ENCODE measurements at regions not wholly inside any gene's neighbourhood (a gene's known extent, or its start where the extent isn't known, plus 50 kb on each side); places are given as distances from the start of the nearest gene placed in this dataset.
"Not testable (repeated sequence)": the region's sequence is repeated elsewhere in the genome, so short reads cannot be mapped to it uniquely, and the experiment has no call there.

DNA sequence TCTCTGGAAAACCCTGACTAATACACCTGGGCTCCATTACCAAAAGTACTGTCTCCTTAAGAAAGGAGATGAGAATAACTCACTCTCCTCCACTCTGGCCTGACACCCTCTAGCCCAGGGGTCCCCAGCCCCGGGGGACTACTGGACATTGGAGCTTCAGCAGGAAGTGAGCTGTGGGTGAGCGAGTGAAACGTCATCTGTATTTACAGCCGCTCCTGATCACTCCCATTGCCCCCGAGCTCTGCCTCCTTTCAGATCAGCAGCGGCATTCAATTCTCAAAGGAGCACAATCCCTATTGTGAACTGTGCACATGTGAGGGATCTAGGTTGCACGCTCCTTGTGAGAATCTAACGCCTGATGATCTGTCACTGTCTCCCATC lies 126.3 kb upstream of the TNRC6C start:
- no peak for DNase-seq

DNA sequence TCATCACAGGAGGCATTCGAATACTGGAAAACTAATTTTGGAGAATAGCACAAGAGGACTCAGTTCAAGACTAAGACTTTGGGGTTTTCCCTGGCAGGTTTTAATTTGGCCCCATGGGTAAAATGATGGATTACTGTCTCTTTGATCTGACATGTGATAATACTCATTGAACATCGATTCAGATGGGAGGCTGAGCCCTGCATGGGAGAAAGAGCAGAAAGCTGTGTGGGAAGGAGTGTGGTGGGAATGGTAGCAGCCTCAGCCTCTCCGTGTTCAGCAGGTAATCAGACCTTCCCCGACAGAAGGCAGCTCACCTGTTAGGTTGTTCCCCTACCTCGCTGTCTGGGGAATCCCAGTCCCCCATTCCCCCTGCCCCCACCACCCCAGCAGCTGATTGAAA lies 124.7 kb upstream of the TNRC6C start:
- DNase-seq: no peak

DNA sequence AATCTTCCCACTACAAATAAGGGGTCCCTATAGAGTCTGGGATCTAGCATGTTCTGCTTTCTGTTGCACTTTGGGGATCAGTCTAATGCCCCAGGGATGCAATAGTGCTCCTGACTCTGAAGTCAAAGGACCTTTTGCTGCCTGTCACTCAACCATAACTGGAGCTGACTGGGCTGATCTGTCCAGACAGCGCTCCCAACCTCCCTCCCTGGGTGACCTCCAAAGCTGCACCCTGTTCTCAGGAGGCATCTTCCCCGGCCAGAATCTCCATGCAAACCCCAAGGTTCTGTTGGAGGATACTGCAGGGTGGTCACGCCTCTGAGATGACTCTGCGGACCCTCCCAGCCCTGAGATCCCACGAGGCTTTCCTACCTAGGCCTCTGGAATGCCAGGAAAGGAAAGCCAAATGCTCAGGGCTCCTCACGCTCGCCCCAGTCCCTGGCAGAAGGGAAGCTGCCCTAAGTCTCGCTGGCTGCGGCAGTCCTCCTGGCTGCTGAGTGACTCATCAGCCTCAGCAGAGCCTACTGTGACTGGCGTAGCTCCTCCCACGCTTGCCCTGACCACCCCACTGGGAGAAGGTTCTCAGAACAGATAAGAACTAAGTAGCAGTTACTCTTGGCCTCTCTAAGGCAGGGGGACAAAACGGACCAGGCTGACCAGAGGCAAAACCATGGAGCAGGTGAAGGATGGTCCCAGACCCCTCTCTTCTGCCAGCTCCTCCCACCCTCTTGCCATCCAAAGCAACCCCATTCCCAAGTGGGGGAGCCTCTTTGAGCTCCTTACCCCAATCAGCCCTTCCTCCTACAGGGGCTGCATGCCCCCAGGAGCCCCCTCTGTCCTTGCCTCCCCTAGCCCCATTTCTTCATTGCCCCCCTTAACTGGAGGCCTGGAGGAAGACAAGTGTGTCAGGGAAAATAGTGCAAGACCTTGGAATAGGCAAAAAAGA lies 124.1 kb upstream of the TNRC6C start:
- no peak for DNase-seq

DNA sequence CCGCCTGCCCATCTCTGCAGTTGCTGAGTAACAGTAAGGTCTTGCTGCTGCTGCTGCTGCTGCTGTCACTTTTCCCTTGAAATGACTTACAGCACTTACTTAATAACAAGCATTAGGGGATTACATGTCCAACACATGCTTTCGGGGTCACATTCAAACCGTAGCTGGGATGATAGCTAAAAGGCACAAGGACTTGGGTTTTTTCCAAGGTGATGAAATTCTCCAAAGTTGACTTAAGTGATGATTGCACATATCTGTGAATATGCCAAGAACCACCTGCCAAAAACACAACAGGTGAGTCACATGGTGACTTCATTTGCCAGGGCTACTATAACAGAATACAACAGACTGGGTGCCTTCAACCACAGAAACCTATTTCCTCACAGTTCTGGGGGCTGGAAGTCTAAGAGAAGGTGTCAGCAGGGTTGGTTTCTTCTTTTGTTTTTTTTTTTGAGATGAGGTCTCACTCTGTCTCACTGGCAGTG lies 121.9 kb upstream of the TNRC6C start:
- no peak for DNase-seq

DNA sequence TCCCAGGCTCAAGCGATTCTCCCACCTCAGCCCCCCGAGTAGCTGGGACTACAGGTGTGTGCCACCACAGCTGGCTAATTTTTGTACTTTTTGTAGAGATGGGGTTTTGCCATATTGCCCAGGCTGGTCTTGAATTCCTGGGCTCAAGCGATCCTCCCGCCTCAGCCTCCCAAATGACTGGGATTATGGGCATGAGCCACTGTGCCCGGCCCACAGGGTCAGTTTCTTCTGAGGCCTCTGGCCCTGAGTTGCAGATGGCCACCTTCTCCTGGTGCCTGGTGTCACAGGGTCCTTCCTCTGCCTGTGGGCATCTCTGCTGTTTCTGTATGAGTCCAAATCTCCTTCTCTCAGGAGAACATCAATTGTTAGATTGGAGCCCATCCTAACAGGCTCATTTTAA lies 121.4 kb upstream of the TNRC6C start:
- DNase-seq: not testable (repeated sequence)

DNA sequence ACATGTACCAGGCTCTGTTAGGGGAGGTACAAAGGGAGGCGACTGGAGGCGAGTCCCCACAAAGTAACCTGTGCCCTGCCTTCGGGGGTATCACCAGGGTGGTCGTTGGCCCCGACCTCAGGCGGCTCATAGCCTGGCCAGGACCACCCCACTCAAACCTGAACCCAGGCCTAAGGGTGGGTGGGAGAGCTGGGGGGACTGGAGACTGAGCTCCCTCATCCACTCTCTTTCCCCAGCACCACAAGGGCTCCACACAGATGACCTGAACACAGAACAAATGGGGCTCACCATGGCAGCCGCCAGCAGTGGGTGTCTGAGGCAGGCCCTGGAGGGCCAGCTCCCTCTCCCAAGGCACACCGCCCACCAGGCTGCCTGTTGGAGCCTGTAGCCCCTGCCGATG lies 120.6 kb upstream of the TNRC6C start:
- DNase-seq: no peak

DNA sequence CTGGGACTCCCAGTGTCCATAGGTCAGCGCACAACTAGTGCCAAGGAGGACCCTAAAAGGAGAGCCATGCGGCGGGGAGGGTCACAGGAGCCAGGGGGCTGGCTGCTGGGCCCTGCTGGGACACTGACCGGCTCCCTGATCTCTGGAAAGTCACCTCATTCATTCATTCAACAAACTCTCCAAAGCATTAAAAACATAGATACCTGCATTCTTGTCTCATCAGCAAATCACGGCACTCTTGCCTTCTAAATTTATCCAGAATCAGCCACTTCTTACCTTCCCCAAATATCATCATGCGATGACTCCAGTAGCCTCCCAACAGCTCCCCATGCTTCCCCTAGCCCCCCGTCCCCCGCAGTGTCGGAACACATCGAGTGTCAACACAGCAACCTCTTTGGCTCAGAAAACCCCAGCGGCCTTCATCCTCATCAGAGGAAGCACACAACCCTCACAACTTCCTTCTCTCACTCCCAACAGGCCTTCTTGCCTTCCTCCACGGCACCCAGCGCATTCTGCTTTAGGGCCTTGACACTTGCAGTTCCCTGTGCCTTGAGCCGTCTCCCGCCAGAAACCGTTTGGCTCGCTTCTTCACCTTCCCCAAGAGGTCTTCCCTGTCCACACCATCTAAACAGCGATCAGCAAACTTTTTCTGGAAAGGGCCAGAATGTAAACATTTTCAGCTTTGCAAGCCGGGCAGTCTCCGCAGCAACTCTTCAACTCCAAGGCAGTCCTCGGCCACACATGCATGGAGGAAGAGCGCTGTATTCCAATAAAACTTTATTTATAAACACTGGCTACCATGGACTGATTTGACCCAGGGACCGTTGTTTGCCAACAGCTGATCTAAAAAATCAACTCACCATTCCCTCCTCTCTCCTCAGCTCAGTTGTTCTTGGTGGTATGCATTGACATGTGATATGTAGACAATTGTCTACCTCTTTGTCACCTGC lies 119.5 kb upstream of the TNRC6C start:
- no peak for DNase-seq

DNA sequence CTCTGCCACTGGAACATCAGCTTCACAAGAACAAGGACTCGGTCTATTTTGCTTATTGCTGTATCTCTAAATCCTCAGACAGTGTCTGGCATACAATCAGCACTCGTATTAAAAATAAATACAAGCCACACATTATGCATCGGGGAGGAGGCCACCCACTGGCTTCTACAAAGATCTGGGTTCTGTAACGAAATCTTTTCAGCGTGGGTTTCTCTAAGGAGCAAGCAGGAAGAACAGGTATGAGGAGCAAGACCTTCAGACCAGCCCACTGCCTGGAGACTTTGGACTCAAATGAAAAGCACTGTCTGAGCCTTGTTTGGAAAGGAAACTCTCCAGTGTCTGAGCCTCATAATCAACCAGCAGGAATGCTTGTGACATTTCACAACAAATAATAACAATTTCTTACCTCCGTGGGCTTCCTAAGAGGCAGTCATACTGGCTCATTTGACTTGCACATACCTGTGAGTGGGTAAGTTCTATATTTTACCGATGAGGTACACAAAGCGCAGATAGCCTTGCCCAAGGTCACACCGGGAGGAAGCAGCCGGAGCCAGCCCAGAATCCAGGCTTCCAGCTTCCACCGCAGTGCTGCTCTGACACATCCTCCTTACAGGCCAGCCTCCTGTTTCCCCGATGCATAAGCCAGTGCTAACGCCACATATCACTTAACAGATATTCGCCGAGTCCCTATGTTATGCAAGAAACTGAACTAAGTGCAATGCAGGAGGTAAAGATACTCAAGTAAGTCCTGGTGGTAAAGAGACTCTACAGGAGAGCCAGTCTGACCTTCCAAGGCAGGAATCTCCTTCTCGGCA lies 118.6 kb upstream of the TNRC6C start:
- no peak for DNase-seq

DNA sequence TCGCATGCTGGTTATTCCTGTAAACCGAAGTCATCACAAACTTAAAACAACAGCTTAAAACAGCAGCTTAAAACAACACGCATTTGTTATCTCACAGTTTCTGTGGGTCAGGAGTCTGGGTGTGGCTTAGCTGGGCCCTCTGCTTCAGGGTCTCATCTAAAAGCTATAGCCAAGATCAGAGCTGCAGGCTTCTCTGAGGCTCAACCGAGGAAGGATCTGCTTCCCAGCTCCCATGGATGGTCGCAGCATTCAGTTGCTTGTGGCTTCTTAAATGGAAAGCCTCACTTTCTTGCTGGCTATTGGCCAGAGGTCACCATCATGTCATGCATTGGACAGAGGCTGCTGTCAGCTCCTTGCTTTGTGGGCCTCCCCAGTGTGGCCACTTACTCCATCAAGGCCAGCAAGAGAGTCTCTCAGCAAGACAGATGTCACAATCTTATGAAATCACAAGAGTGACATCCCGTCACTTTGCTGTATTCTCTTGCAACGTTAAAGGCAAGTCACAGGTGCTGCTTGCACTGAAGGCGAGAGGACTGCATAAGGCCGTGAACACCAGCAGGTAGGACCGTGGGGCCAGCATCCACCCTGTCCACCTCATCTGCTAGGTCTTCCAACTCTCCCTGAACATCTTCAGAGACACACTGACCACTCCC lies 117.9 kb upstream of the TNRC6C start:
- DNase-seq: no peak

DNA sequence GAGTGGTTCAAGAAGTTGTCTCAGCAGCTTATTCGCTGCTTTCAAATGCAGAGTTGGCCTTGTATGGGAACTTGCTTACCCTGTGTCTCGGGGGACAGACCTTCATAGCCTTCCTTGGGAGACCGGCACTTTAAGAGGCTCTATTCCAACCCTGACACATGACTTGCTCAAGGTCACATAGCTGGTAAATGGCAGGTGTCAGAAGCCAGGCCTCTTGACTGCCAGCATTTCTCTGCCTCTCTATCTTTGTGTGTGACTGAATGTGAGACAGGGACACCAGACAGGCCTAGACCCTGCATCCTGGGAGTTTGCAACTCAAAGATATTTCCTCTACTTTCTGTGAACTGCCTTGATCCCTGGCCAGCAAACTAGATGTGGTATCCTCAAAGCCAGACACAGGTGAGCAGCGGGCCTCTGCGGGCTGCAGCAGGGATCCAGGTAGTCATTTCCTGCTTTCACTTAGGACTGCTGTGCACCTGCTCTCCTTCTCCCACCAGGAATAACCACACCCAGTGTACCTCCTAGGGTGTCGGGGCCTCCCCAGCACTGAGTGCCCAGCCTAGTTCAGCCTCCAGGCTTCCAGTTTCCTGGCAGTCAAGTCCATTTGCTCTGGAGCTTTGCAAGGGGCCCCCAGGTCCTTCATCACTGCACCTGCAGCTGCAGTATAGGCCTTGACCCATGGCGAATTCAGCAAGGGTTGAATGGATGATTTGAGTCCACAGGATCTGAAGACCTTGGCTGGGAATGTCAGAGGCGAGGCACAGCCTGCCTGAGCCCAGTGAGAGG lies 116.6 kb upstream of the TNRC6C start:
- no peak for DNase-seq

DNA sequence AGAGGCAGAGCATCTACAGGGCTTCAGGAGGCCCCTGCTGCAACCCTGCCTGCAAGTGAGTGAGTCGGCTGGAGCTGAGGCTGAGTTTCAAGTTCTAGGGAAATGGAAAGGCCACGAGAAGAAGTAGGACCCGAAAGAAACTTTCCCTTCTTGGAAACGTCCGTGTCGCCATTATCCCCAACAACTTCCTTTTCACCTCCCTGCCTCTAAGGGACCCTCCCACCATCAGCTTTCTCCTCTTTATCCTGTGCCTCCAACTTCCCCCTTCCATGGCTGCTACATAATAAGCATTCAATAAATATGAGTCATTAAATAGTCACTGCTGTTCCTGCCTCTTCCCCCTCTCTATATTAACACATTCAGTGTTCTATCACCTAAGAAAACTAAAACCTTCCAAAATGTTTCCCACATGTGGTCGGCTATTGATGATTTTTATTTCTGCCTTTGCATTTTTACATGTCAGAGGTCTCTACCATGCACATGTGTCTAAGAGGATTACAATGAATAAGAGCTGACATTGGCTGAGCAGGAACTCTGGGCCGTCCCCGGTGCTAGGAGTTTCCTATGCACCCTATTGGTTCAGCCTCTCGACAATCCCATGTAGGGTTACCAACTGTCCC lies 115.9 kb upstream of the TNRC6C start:
- DNase-seq: no peak

DNA sequence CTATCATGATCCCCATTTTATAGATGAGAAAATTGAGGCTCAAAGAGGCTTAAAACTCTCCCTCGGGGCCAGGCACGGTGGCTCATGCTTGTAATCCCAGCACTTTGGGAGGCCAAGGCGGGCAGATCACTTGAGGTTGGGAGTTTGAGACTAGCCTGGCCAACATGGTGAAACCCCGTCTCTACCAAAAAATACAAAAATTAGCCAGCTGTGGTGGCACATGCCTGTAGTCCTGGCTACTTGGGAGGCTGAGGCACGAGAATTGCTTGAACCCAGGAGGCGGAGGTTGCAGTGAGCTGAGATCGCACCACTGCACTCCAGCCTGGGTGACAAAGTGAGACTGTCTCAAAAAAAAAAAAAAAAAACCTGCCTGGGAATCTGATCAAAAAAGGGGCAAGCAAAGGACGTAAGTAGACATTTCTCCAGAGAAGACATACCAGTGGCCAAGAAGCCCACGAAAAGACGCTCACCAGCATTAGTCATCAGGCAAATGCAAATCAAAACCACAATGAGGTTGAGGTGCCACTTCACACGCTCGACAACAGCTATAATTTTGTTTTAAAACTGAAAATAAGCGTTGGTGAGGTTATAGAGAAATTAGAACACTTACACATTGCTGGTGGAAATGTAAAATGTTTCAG lies 115.1 kb upstream of the TNRC6C start:
- DNase-seq: not testable (repeated sequence)

DNA sequence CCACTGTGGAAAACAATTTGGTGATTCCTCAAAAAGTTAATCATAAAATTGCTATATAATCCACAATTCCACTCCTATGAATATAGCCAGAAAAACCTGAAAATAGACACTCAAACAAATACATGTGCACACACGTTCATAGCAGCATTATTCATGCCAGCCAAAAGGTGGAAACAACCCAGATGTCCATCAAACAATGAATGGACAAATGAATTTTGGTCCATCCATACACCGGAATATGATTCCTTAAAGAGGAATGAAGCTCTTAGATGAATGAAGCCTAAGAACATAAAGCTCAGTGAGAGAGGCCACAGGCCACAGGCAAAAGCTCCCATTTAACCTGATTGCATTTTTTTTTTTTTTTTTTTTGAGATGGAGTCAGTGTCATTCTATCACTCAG lies 114.6 kb upstream of the TNRC6C start:
- no peak for DNase-seq

DNA sequence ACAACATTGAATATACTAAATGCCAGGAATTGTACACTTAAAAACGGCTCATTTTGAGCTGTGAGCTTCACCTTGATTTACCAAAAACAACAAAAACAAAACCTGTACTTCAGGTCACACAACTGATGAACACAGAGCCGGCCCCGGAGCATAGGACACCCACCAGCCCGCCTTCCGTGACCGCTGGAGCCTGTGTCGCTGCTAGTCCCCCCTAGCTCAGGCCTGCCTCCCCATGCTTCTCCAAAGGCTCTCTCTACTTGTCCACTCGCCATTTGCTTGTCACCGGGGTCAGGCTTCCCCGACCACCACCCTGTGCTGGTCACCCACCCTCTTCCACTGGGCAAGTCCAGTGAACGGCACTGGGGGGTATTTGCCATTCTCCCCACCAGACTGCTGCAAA lies 113.8 kb upstream of the TNRC6C start:
- no peak for DNase-seq

DNA sequence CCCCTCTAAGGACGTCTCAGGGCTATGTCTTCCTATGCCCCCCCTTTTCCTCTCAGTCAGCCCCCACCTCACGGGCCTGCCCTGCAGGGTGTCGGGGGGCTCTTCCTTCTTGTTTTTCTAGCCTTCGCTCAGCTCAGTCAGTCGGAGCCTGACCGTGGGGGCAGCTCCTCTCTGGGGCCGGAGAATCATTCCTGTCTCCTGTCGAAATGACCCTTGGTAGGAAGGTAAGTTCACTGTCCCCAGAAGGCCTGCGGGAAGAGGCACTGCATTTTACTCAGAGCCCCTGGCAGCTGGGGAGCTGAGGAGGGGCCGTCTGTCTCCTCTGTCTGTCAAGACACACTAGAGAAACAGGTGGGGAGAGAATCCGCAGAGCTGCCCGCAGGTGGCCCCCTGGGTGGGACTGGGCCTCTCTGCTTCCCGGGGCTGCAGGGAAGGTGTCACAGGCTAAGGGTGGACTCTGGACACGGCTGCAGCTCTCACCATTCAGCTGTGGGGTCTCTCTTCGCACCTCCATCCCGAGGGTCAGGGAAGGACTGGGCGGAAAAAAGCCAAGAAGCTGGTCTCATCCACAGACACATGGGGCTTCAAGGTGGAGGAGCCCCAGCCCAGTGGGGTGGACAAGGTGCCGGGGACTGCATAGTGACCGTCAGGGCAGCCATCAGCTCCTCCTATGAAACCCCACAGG lies 112.8 kb upstream of the TNRC6C start:
- no peak for DNase-seq

DNA sequence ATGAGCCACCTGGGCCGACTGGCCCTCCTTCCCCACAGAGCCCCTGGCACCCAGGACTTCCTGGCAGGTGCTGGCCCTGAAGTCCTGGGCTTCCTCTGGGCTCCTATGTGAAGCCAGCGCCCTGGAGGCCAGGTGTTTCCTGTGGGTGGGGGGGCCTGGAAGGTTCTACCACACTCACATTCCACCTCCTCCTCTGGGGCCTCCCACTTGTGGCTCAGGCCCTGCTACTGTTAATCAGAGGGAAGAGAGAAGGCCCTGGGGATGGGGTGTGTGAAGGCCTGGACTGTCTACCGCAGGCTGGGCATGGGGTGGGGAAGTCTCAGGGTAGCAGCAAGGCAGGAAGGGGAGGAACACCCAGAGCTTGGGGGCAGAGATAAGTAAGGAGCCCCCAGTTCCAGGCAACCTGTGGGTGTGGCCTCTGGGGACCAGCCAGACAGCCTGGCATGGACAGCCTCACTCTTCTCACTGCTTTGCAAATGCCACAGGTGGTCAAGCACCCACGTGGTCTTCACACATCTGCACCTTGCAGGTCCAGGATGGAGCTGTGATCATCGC lies 111.9 kb upstream of the TNRC6C start:
- no peak for DNase-seq

DNA sequence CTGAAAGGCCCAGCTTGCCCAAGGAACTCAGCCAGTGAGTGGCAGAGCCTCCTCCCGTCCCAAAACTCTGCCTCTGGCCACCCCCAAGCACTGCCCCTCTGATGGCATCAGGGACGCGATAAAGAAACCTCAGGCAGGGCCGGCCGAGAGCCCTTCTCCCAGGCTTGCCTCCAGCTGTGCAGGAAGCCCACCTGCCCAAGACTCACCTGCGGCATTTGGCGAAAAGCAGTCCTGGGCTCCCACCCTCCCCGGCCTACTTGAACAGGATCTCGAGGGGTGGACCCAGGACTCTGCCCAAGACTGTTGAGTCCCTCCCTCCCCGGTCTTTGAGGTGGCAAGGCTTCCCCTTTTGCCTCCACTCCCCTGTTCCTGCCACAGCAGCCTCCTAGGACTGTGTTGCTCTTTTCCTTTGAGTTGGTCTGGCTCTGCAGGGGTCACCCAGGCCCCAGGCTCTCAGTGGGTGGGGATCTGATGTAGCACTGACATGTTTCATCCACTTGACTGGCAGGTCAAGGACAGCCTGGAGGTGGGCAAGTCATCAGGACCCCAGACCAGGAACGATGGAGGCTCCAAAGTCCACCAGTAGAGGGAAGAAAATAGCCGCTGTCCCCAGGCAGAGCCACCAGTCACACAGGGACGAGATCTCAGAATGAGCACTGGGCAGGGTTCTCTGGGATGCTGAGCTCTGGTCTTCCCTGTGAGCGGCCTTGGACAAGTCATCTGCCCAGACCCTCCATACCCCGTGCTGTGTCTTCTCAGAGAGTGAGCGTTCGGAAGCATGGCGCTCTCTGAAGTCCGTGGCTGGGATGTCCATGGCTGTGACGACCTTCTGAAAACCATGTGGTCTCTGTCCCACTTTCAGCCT lies 111.0 kb upstream of the TNRC6C start:
- DNase-seq: no peak

DNA sequence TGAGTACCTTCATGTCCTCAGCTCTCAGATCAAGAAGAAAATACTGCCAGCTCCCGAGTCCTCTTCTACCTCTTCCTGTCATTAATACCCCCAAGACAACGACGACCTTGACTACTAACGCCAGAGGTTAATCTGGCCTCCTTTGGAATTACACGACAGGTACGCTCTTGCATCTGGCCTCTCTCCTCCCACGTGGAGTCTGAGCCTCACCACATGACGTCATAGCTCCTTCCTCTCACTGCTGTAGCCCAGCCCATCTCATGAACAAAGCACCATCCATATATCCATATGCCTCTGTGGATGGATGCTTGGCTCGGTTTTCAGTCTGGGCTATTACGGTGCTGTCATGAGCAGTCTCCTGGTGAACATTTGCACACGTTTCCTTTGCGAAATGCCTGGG lies 110.2 kb upstream of the TNRC6C start:
- no peak for DNase-seq
